Panc1 (cell line): ENCODE measurements at regions not wholly inside any gene's neighbourhood (a gene's known extent, or its start where the extent isn't known, plus 50 kb on each side); places are given as distances from the start of the nearest gene placed in this dataset.

Experiments
- ATAC-seq: fragments of 200-7000 bp; cut with Tn5 transposase; 2 replicates; pipeline ENCODE4 v1.9.1; 2020; ENCODE audit warnings: mild to moderate bottlenecking, moderate library complexity
- BruUV-seq: library from RNA; stranded (reverse); fragments of 400-500 nt; replicated peaks from 2 replicates; lab custom pipeline; 2021; lab: Mats Ljungman, UMichigan
- CTCF ChIA-PET: fragments of 300-600 bp; sonication (Branson Sonifier 250); formaldehyde crosslinking; loops from one replicate; lab custom pipeline; 2022; ENCODE audit warnings: antibody characterized with exemption; lab: Charles Lee
- POLR2A ChIA-PET: fragments of 300-600 bp; sonication (Branson Sonifier 250); formaldehyde crosslinking; loops from one replicate; lab custom pipeline; 2022; ENCODE audit warnings: antibody characterized with exemption; lab: Charles Lee
- DNase-seq: peaks from one replicate; pipeline ENCODE4 v3.0.0-alpha.2; 2010; ENCODE audit warnings: low read depth, low spot score
- H3K27ac ChIP-seq: 2 replicates; pipeline ENCODE4 v1.5.1; 2011; ENCODE audit warnings: mild to moderate bottlenecking, low read length, inconsistent platforms
- H3K27me3 ChIP-seq: fragments of 200-500 bp; sonication (Bioruptor generic); 2 replicates; pipeline ENCODE4 v1.6.0; 2014; ENCODE audit warnings: low read length, inconsistent platforms; ENCODE audit not compliant: control insufficient read depth, insufficient read depth
- H3K36me3 ChIP-seq: fragments of 200-500 bp; sonication (Bioruptor generic); 2 replicates; pipeline ENCODE4 v1.5.1; 2014; ENCODE audit warnings: inconsistent platforms, mild to moderate bottlenecking, low read length, moderate library complexity; ENCODE audit not compliant: control insufficient read depth, insufficient read depth
- H3K4me1 ChIP-seq: 2 replicates; pipeline ENCODE4 v1.5.1; 2011; ENCODE audit warnings: inconsistent platforms, mild to moderate bottlenecking, low read length, moderate library complexity; ENCODE audit not compliant: control insufficient read depth, insufficient read depth
- H3K4me3 ChIP-seq, 2 experiments: 2 replicates each; pipeline ENCODE4 v1.5.1; 2011 to 2012; ENCODE audit warnings: low read depth in 2 of 2, low read length in 2 of 2, mild to moderate bottlenecking in 2 of 2, inconsistent platforms in 1 of 2, moderate library complexity in 1 of 2
- H3K9me3 ChIP-seq: fragments of 200-500 bp; sonication (Bioruptor generic); 2 replicates; pipeline ENCODE4 v1.5.1; 2014; ENCODE audit warnings: low read depth, mild to moderate bottlenecking, inconsistent platforms, low read length, moderate library complexity; ENCODE audit not compliant: control insufficient read depth, insufficient read depth
- CTCF ChIP-seq: fragments of 450-650 bp; IDR thresholded peaks from 2 replicates; pipeline ENCODE4 v1.5.1; 2017; ENCODE audit warnings: mild to moderate bottlenecking
- POLR2AphosphoS5 ChIP-seq: IDR thresholded peaks from 2 replicates; pipeline ENCODE4 v1.6.1; 2012; ENCODE audit warnings: mild to moderate bottlenecking, low read depth, low read length, moderate library complexity
- REST ChIP-seq, 2 experiments: IDR thresholded peaks; 2 replicates each; pipeline ENCODE4 v1.6.1; 2011 to 2012; ENCODE audit warnings: low read depth in 2 of 2, control low read depth in 1 of 2, low read length in 1 of 2, mild to moderate bottlenecking in 1 of 2, moderate library complexity in 1 of 2; ENCODE audit not compliant: insufficient read depth in 1 of 2
- SIN3A ChIP-seq: IDR thresholded peaks from 2 replicates; pipeline ENCODE4 v1.6.1; 2012; ENCODE audit warnings: low read depth, mild to moderate bottlenecking, low read length, moderate library complexity, borderline replicate concordance; ENCODE audit not compliant: insufficient read depth
- TCF7L2 ChIP-seq: IDR thresholded peaks from 2 replicates; pipeline ENCODE4 v1.6.1; 2011; ENCODE audit warnings: mild to moderate bottlenecking, low read depth, low read length, inconsistent platforms
- in situ Hi-C: cut with HindIII; loops from 2 replicates; pipeline ENCODE4 v1.10.0; 2016; ENCODE audit warnings: low sequenced_read_pairs, low pct_unique_long_range_greater_than_20kb
- intact Hi-C: fragments of 100-400 bp; cut with micrococcal nuclease; formaldehyde crosslinking; loops from one replicate; pipeline ENCODE4 v1.10.0; 2022; ENCODE audit not compliant: unreplicated experiment

- no peak for ATAC-seq
- no peak for TF ChIP-seq SIN3A
- TF ChIP-seq CTCF: no peak
- no peak for TF ChIP-seq TCF7L2
- TF ChIP-seq POLR2AphosphoS5: no peak
- TF ChIP-seq REST (IDR thresholded peaks at IDR 0.05; ENCODE audit: insufficient read depth in 1 of 2, low read depth in 2 of 2, low read length in 1 of 2): no peak
- in situ Hi-C loops: no loop called here
These were observed 346.6 kb downstream of the DHX15 start for GRCh38 chr4:24237709-24238108.

GRCh38 chr4:24236532-24236931 is 346.7 kb upstream of the PPARGC1A start:
- no peaks in the 10 kb centered on the region; the same call in 1 of the 2 replicates for H3K27me3 ChIP-seq
- no peak for DNase-seq
- H3K36me3 ChIP-seq: no peaks in the 10 kb centered on the region
- ChIA-PET POLR2A (no interaction called here), CTCF (no interaction called here)
- no peak for TF ChIP-seq POLR2AphosphoS5
- in situ Hi-C loops: no loop called here
- H3K4me1 ChIP-seq: no peaks in the 10 kb centered on the region
- intact Hi-C loops: no loop called here
- no TSS peak for BruUV-seq
- no peak overlapping the region for H3K4me3 ChIP-seq
- no peaks in the 10 kb centered on the region for H3K9me3 ChIP-seq
- ATAC-seq: no peak
- no peak overlapping the region for H3K27ac ChIP-seq

More at GRCh38 chr4:24237709-24238108, 346.6 kb downstream of the DHX15 start:
- H3K4me1 ChIP-seq: no peaks in the 10 kb centered on the region
- H3K36me3 ChIP-seq: no peaks in the 10 kb centered on the region
- no TSS peak for BruUV-seq
- ChIA-PET CTCF (no interaction called here), POLR2A (no interaction called here)
- DNase-seq: no peak
- H3K4me3 ChIP-seq: no peak overlapping the region
- no peak overlapping the region for H3K27ac ChIP-seq
- no peaks in the 10 kb centered on the region for H3K9me3 ChIP-seq
- intact Hi-C loops: no loop called here
- H3K27me3 ChIP-seq: no peaks in the 10 kb centered on the region; the same call in 1 of the 2 replicates

- no peak for DNase-seq
- Histone ChIP-seq H3K4me1 (no peaks in the 10 kb centered on the region), H3K27ac (no peak overlapping the region), H3K27me3 (no peaks in the 10 kb centered on the region; the same call in 1 of the 2 replicates), H3K36me3 (no peaks in the 10 kb centered on the region), H3K4me3 (no peak overlapping the region), H3K9me3 (no peaks in the 10 kb centered on the region)
- intact Hi-C loops (no loop called here), in situ Hi-C loops (no loop called here)
- no TSS peak for BruUV-seq
- TF ChIP-seq SIN3A: no peak
- no peak for TF ChIP-seq POLR2AphosphoS5
- TF ChIP-seq TCF7L2: no peak
- no peak for TF ChIP-seq CTCF
- no peak for TF ChIP-seq REST (IDR thresholded peaks at IDR 0.05; ENCODE audit: insufficient read depth in 1 of 2, low read depth in 2 of 2, low read length in 1 of 2)
- ATAC-seq: no peak
- ChIA-PET POLR2A (no interaction called here), CTCF (no interaction called here)
These were observed 346.3 kb upstream of the PPARGC1A start for GRCh38 chr4:24236120-24236519.
